ENCODE measurements at regions not wholly inside any gene's neighbourhood (a gene's known extent, or its start where the extent isn't known, plus 50 kb on each side); places are given as distances from the start of the nearest gene placed in this dataset.

DNA sequence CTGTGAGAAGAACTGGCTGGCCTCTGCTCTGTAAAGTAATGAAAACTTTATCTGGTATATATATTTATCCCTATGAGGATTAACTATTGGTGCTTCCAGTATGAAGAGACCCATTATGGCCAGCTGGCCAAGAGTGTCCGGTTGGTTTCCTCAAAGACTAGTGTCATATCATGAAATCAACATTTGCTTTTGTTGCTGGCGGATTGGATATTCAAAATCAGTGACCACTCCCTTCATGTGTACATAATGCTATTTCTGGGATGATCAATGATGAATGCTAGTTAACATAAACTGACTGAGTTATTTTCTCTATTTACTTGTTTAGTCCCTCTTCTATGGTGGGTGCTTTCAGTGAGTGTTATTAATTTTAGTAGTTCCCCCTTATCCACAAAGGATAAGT is 60.8 kb upstream of the NUDT12 start:
- DNase-seq, result no peak

DNA sequence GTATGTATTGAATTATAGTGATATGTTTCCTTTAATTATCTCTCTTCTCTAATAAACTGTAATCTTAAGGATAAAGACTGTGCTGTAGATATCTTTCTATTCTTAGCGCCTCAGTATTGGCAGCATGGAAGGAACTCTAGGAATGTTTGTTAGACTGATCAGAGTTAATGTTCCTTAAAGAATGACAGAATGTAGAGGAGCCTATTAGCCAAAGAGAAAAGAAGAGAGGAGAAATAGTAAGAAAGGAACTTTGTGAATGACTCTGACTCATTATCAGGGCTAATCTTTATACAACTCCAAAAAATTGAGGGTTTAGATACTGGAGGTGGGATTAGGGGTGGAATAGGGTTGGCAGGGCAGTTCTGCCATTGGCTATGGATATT is 59.0 kb upstream of the NUDT12 start:
- no peak for DNase-seq

DNA sequence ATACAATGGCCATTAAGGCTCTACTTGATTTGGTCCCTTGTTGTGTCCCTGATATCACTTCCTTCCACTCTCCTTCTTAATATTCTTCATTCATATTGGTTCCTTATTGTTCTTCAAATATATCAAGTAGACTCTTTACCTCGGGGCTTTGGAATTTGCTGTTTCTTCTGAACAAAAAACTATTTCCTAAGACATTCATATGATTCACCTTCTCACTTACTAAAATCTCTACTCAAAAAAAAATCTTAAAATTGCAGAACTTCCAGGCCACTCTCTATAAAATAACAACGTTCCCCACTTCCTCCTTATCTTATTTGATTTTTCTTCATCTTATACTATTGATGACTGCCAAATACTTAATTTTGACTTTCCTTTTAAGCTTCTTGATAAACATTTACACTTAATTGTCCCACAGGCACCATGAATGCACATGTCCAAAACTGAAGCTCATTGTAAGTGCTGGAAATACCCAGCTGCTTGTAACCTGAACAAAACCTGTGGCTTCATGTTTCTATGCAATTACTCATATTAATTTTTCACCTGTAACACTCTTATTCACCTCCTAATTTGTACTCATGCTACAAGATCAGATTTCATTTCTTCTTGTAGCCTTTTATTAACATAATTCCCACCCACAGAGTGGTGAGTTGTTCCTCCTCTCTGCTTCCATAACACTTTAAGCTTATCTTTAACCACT is 58.4 kb upstream of the NUDT12 start:
- DNase-seq, result no peak

DNA sequence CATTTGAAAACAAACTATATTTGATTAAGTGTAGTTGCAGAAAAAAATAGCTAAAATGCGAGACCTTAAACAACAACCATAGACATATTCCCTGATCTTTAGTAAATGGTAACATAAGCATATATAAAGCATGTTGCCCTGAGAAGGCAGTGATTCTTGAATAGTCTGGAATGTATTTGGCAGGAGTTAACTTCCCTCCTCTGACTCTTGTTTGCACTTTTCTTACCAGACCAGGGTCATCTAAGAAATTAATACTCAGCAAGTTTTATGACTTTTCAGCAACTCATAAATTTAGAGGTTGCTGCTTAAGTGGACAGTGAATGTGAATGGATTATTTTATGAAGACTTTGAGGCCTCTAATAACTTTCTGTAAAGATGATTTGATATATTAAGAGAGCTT is 55.3 kb upstream of the NUDT12 start:
- DNase-seq, result no peak

DNA sequence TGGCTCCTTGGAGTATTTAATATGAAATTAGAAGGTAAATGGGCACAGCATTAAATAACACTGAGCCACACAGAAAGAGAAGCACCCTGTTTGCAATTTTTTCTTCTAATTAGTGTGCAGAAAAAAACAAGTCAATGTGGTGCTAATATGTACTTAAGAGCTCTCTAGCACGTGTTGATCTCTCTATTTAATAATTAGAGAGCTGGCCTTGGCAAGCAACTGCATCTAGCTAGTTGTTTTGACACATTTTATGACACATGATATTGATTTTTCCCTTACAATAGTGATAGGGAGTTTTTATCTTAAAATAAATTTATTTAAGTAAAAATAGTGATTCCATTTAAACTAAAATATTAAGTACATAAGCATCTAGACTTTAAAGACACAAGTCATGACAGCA is 54.5 kb upstream of the NUDT12 start:
- no peak for DNase-seq

DNA sequence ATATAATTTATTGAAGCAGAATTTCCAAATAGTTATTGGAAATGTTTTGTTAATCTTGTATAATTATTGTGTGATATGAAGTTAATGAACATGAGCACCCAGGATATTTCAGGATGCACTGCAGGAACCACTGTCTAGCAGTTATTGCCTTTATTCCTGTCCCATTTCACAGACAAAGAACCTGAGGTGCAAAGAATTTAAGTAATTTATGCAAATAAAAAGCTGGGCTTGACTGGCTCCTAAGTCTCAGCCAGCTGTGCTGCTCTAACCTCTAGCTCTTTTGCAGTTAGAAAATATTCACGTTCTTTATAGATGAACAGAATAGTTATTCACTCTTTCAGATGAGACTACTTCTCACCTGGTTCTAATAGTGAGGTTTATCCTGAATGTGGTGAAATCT is 50.0 kb upstream of the NUDT12 start:
- DNase-seq, result no peak
